ENCODE measurements at regions not wholly inside any gene's neighbourhood (a gene's known extent, or its start where the extent isn't known, plus 50 kb on each side); places are given as distances from the start of the nearest gene placed in this dataset.
"Not testable (repeated sequence)": the region's sequence is repeated elsewhere in the genome, so short reads cannot be mapped to it uniquely, and the experiment has no call there.

DNA sequence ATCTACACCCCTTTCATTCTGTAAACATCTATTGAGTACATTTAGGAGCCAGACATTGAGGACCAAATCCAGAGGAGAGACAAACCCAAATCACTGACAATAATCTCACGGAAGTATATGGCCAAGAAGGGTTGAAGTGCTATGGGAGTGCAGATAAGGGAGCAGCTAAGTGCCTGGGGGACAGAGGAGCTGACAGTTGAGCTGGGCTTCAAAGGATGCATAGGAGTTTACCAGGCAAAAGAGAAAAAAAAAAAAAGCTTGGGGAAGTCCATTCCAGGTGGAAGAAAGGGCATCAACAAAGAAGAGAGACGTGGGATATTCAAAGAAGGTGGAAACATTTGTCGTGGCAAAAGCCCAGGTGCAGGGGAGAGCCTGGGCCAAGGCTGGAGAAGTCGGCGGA, 60.5 kb upstream of the NANOS1 start:
- DNase-seq, result no peak

DNA sequence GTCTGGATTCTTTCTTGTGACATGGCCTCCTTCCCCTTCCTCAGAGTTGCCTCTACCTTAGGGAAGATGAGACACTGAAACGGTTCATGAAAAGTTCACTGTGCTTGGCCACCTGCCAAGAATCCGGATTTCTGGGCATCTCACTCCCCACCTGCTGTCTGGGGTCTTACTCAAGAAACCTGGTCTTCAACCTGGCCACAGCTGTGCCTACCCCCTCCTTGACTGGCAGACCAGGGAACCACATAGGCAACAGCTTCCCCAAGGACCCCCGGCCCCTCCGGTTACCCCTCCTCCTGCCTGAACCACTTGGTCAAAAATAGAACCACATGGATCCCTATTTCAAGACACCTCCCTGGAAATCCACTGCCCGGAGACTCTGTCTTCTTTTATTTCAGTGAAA, 58.7 kb upstream of the NANOS1 start:
- no peak for DNase-seq

DNA sequence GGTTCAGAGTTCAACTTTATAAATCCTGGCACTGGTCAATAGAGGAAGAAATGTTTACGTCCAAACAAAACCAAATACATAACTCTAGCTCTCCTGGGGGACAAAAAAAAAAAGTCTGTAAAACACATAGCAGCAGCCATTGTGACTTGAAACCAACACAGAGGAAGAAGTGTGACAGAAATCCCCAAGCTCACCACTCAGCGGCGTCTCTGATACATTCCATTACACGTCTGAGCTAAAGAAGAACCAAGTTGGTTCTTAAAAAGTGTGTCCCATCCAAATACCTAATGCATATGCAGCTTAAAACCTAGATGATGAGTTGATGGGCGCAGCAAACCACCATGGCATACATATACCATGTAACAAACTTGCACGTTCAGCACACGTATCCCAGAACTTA, 58.3 kb upstream of the NANOS1 start:
- no peak for DNase-seq

DNA sequence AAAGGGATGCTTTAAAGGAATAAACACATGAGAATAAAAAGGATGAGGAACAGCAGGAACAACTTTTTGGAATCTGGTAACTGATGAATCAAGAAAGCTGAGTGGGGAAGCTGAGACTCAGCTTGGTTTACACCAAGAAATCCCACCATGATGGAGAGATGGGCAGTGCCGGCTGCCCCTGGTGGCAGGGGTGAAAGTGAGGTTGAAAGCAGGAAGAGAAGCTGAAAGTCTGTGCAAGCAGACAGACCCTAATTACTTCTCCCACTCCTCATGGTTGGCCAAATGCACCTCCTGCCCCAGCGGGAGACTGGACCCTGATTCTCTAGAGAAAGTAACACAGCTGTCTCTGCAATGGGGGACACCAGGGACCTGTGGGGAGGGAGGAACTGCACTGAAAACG, 57.6 kb upstream of the NANOS1 start:
- DNase-seq, result no peak

DNA sequence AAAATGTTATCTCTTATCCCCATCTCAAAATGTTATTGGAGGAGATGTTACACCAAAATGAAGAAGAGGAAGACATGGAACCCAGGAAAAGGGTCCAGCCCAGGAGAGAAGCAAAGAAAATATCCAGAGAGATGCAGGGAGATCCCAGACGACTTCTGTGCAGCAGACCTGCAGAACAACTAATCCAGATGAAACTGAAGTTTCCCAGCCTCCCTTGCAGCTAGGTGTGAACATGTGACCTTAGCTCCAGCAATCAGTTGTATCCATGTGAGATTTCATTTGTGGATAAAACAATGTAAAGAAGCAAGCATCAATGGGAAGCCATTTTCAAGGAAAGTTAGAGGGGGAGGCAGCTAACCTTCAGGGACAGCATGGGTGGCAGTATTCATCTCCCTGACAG, 55.8 kb upstream of the NANOS1 start:
- no peak for DNase-seq

DNA sequence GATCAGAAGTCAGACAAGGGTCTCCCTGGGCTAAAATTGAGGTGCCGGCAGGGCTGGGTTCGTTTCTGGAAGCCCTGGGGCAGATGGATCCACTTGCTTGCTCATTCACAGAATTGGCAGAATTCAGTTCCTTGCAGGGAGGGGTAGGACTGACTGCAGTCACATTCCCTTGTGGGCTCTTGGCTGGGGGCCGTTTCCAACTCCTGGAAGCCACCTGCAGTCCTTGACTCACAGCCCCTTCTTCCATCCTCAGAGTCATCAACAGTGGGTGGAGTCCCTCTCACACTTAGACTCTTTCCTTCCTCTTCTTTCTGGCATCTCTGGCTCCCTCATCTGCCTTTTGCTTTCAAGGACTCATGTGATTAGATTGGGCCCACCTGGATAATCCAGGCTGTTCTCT, 54.6 kb upstream of the NANOS1 start:
- DNase-seq, result no peak

DNA sequence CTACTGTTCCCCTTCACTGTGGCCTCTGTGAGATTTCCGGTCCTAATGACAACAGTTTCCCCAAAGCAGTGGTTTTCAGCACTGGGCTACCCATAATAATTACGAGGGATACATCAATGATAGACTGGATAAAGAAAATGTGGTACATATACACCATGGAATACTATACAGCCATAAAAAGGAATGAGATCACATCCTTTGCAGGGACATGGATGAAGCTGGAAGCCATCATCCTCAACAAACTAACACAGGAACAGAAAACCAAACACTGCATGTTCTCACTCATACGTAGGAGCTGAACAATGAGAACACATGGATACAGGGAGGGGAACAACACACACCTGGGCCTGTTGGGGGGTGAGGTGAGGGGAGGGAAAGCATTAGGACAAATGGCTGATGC, 53.3 kb upstream of the NANOS1 start:
- not testable (repeated sequence) for DNase-seq

DNA sequence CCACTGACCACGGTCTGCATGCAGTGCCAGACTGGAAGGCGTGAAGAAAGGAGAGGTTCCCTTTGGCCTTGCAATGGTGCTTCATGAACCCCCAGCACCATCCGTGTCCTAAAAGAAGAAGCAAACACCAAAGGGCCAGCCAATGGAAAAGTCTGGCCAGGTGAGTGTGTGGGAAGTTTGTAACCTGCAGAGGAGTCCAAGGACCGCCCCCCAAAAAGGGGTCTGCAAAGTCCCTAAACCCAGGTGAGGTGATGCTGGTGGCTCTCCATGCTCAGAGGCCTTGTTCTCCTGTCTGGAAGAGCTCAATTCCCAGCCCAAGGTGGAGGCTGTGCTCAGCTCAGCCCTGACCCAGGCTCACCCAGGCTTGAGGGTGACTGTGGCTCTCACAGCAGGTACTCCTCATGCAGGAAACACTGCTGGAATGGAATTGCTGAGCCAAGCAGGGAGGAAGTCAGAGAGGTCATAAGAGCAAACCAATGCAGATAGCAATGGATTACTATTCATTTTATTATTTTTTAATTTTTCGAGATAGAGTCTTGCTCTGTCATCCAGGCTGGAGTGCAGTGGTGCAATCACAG, 52.4 kb upstream of the NANOS1 start:
- no peak for DNase-seq

DNA sequence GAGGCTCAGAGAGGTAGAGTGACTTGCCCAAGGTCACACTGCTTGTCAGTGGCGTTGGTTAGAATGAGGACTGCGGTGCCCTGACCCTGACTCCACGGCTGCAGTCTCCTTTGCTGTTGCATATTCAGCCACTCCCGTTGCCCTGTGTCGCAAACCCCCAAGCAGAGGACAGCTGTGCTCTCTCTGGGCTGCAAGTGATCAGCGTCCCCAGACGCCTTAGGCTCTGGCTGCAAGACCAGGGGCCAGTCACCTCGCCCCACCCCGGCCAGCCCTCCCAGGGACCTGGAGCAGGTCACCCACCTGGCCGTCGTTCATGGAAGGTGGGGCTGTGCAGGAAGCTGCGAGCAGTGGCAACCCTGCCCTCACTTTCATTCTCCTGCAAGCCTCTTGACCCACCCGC, 51.7 kb upstream of the NANOS1 start:
- no peak for DNase-seq

DNA sequence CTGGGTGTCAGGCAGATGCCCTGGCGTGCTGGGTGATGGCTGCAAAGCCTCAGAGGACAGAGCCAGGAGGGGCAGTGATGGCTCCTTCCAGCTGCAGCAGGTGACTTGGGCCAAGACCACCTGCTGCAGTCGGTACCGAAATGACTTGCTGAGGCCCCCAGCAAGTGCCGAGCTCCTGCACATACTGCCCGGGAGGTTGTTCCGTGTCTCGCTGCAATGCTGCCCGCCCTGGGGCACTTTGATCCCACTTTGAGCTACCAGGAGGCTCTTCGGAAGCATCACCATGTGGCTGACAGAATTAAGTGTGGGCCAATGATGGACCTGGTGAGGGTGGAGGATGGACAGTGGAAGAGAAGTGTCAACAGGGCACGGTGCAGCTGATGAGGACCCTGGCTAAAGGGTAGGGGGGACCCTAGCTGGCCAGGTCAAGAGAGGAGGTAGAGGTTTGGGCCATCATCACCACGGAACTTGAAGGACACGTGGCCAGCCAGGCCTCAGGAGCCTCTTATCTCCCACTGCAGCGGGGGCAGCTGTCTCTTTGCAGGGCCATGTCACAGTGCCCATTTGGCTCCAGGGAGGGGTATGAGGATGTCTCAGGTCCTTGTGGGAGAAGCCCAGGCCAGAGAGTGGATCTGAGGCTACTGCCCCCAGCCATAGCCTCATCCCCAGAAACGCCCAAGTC, 51.1 kb upstream of the NANOS1 start:
- no peak for DNase-seq

DNA sequence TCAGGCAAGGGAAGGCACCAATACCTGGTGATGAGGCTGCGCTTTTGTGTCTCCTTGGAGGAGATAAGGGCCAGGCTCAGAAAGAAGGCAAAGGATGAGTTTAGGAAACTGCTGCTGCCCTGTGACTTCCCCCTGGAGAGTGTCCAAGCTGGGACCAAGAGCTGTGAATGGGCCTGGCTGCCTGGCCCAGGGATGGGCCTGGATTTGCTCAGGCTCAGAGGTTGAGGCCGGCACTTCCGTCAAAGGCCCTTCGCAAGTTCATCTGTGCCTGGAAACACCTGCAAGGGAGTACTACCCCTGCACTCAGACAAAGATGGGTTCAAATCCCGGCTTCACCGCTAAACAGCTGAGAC, 50.5 kb upstream of the NANOS1 start:
- no peak for DNase-seq

DNA sequence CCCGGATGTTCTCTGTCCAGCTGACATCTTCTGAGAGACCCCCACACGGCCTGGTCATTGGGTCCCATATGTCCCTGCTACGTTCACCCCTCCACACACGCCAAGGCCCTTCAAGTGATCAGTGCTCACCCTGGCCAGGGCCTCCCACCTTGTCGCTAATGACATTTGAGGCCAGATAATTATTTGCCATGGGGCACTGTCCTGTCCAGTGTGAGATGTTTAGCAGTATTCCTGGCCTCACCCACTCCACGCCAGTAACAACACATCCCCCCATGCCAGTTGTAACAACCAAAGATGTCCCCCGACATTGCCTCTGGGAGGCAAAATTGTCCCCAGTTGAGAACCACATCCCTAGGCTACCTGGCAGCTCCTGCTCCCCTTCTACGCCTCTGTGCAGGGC, 49.9 kb upstream of the NANOS1 start:
- no peak for DNase-seq

Measured in NCI-H774 (cell line).